Uterus (tissue), 3 donors: ENCODE measurements at regions not wholly inside any gene's neighbourhood (a gene's known extent, or its start where the extent isn't known, plus 50 kb on each side); places are given as distances from the start of the nearest gene placed in this dataset.

Experiments
- DNase-seq, 2 donors: peaks; one replicate each; pipeline ENCODE4 v3.0.0-alpha.2; 2019 to 2020
- H3K27ac ChIP-seq, 2 donors: fragments of 200-600 bp; sonication (generic); 1 replicate in 1 of 2; 2 replicates in 1 of 2; pipeline ENCODE4 v1.5.1; 2016 to 2018
- H3K27me3 ChIP-seq, 2 donors: fragments of 200-600 bp; sonication (generic); one replicate each; pipeline ENCODE4 v1.5.1; 2018 to 2019; ENCODE audit warnings: control low read depth in 1 of 2
- H3K36me3 ChIP-seq, 2 donors: fragments of 200-600 bp; sonication (generic); one replicate each; pipeline ENCODE4 v1.5.1; 2019; ENCODE audit warnings: control low read depth in 1 of 2
- H3K4me1 ChIP-seq, 2 donors: fragments of 200-600 bp; sonication (generic); one replicate each; pipeline ENCODE4 v1.5.1; 2018 to 2019; ENCODE audit warnings: control low read depth in 1 of 2
- H3K4me3 ChIP-seq, 2 donors: fragments of 200-600 bp; sonication (generic); 1 replicate in 1 of 2; 2 replicates in 1 of 2; pipeline ENCODE4 v1.5.1; 2018 to 2019; ENCODE audit warnings: mild to moderate bottlenecking in 1 of 2
- H3K9me3 ChIP-seq, 2 donors: fragments of 200-600 bp; sonication (generic); one replicate each; pipeline ENCODE4 v1.5.1; 2019; ENCODE audit warnings: control low read depth in 1 of 2
- CTCF ChIP-seq, 4 experiments: fragments of 200-600 bp in 2 of 4; fragments of 450-650 bp in 2 of 4; sonication (generic) in 2 of 4; IDR thresholded peaks; one replicate each; pipeline ENCODE4 v1.5.1; 2016 to 2019; ENCODE audit warnings: antibody characterized with exemption in 4 of 4, mild to moderate bottlenecking in 2 of 4, moderate library complexity in 1 of 4
- POLR2A ChIP-seq, 2 donors: fragments of 450-650 bp; IDR thresholded peaks; one replicate each; pipeline ENCODE4 v1.6.1; 2016; ENCODE audit warnings: antibody characterized with exemption in 2 of 2, mild to moderate bottlenecking in 1 of 2, moderate library complexity in 1 of 2
- intact Hi-C: fragments of 100-400 bp; cut with DNase I; formaldehyde crosslinking; loops from one replicate; pipeline ENCODE4 v1.15.1; 2023; ENCODE audit warnings: low total_unique reads
- donor health status: DM: yes; HTN: yes; CAD: no.

- Histone ChIP-seq H3K4me1 (no peaks in the 10 kb centered on the region), H3K4me3 (no peak overlapping the region), H3K36me3 (no peaks in the 10 kb centered on the region), H3K9me3 (no peaks in the 10 kb centered on the region), H3K27me3 (no peaks in the 10 kb centered on the region), H3K27ac (no peak overlapping the region)
- intact Hi-C loops: no loop called here
- TF ChIP-seq CTCF (IDR thresholded peaks at IDR 0.05): no peak
- TF ChIP-seq POLR2A (IDR thresholded peaks at IDR 0.05): no peak
- DNase-seq: no peak
Observed at GRCh38 chrX:7412840-7413239, 264.9 kb upstream of the PUDP start.

GRCh38 chrX:7409866-7410265 is 261.9 kb upstream of the PUDP start:
- intact Hi-C loops: no loop called here
- Histone ChIP-seq H3K27ac (no peak overlapping the region), H3K4me3 (no peak overlapping the region), H3K27me3 (no peaks in the 10 kb centered on the region), H3K36me3 (no peaks in the 10 kb centered on the region), H3K4me1 (no peaks in the 10 kb centered on the region), H3K9me3 (no peaks in the 10 kb centered on the region)
- no peak for DNase-seq
- no peak for TF ChIP-seq POLR2A (IDR thresholded peaks at IDR 0.05)
- no peak for TF ChIP-seq CTCF (IDR thresholded peaks at IDR 0.05)

- no peak for DNase-seq
- TF ChIP-seq POLR2A (IDR thresholded peaks at IDR 0.05) (no peak), CTCF (IDR thresholded peaks at IDR 0.05) (no peak)
- Histone ChIP-seq H3K4me3 (no peak overlapping the region), H3K27ac (no peak overlapping the region), H3K9me3 (no peaks in the 10 kb centered on the region), H3K27me3 (no peaks in the 10 kb centered on the region), H3K36me3 (no peaks in the 10 kb centered on the region), H3K4me1 (no peaks in the 10 kb centered on the region)
- intact Hi-C loops: no loop called here
Observed at GRCh38 chrX:7399373-7399772, 251.4 kb upstream of the PUDP start.

DNA sequence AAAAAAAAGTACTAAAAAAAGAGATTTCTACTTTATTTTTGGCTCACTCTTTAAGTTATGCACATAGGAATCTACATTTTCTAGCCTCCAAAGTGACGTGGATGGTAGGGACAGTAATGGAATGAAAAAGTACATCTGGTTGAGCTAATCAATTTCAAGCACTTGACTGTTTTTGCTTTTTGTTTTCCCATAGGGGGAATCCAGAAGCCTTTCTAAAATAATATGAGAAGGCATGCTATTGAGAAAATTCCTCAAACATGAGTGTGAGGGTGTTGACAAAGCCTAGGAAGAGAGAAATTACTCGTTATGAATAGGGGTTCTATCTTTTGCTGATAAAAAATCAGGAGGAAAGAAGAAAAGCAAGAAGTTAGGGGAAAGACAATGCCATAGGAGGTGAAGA is 242.5 kb upstream of the PUDP start:
- Histone ChIP-seq H3K4me3 (no peak overlapping the region), H3K27ac (no peak overlapping the region), H3K36me3 (no peaks in the 10 kb centered on the region), H3K27me3 (no peaks in the 10 kb centered on the region), H3K4me1 (no peaks in the 10 kb centered on the region), H3K9me3 (no peaks in the 10 kb centered on the region)
- no peak for TF ChIP-seq POLR2A (IDR thresholded peaks at IDR 0.05)
- TF ChIP-seq CTCF (IDR thresholded peaks at IDR 0.05): no peak
- intact Hi-C loops: no loop called here
- no peak for DNase-seq

DNA sequence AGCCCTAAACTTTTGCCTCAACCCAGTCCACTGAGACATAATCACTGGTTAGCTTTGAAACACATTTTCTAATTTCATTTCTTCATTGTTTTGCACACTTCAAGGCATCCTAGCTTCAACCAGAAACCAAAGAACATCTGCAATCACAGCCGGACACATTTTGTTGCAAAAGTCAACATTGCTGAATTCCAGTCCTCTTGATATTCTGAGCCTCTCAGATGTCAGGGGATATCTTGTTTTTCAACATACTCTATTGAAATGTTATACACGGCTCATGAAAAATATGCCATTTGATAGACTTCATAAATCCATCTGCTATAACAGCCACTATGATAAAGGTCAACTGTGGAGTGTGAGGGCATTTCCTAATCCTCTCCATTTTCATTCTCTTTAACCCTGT is 241.6 kb upstream of the PUDP start:
- DNase-seq: no peak
- no peak overlapping the region for H3K4me3 ChIP-seq
- H3K27me3 ChIP-seq: no peaks in the 10 kb centered on the region
- intact Hi-C loops: no loop called here
- TF ChIP-seq CTCF (IDR thresholded peaks at IDR 0.05) (no peak), POLR2A (IDR thresholded peaks at IDR 0.05) (no peak)
- H3K27ac ChIP-seq: no peak overlapping the region
- no peaks in the 10 kb centered on the region for H3K36me3 ChIP-seq
- H3K4me1 ChIP-seq: no peaks in the 10 kb centered on the region
- no peaks in the 10 kb centered on the region for H3K9me3 ChIP-seq
